AG04449 (cell line): ENCODE measurements at regions not wholly inside any gene's neighbourhood (a gene's known extent, or its start where the extent isn't known, plus 50 kb on each side); places are given as distances from the start of the nearest gene placed in this dataset.

ENCODE experiments used
- CTCF ChIA-PET: fragments of 350-600 bp; formaldehyde crosslinking; extraction: SDS; loops from one replicate; lab custom pipeline; 2021; ENCODE audit warnings: antibody characterized with exemption; lab: Yijun Ruan, JAX
- POLR2A ChIA-PET: fragments of 400-600, 350-600 bp; formaldehyde crosslinking; extraction: SDS; loops from one replicate; lab custom pipeline; 2020; ENCODE audit warnings: antibody characterized with exemption, inconsistent platforms; lab: Yijun Ruan, JAX
- DNase-seq: peaks from one replicate; pipeline ENCODE4 v3.0.0-alpha.2; 2010; ENCODE audit warnings: low read depth, low spot score
- H3K4me3 ChIP-seq: 2 replicates; pipeline ENCODE4 v1.5.1; 2011; ENCODE audit warnings: low read depth, mild to moderate bottlenecking, control low read depth, low read length
- TF ChIP-seq, protein P1 (sequence below): IDR thresholded peaks from one replicate; pipeline ENCODE4 v1.5.1; 2011; ENCODE audit warnings: mild to moderate bottlenecking, moderate library complexity, low read length, control low read depth, inconsistent platforms; ENCODE audit not compliant: insufficient read depth; ENCODE audit errors: missing control alignments

DNA sequence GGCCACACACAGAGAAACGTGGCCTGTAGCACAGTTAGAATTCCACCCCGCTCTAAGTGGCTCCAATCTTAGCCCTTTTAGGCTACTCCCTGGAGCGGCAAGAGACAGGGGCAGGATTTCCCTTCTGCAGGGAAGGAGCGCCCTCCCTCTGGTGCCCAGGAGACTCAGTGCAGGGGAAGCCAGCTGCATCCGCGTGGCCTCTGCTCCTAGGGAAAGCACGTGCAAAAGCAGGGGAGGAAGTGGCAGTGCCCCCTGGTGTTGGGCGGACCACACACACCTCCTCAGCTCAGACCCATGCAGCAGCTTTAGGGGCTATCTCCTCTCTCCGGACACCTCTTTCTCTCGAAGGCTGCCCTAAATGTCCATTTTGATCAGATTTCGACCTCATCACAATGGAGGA is 50.0 kb downstream of the SPRING1 start:
- ChIA-PET CTCF (interaction anchor here (0.6 to 1.7 kb wide), 5 partner anchors 8 to 672 kb away, joined by 3 to 8 read pairs (median 3); no protein-coding TSS in a partner anchor), POLR2A (no interaction called here)
- H3K4me3 ChIP-seq: no peak overlapping the region
- DNase-seq: no peak
- TF ChIP-seq, protein P1, sequence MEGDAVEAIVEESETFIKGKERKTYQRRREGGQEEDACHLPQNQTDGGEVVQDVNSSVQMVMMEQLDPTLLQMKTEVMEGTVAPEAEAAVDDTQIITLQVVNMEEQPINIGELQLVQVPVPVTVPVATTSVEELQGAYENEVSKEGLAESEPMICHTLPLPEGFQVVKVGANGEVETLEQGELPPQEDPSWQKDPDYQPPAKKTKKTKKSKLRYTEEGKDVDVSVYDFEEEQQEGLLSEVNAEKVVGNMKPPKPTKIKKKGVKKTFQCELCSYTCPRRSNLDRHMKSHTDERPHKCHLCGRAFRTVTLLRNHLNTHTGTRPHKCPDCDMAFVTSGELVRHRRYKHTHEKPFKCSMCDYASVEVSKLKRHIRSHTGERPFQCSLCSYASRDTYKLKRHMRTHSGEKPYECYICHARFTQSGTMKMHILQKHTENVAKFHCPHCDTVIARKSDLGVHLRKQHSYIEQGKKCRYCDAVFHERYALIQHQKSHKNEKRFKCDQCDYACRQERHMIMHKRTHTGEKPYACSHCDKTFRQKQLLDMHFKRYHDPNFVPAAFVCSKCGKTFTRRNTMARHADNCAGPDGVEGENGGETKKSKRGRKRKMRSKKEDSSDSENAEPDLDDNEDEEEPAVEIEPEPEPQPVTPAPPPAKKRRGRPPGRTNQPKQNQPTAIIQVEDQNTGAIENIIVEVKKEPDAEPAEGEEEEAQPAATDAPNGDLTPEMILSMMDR: peak; percentile 61

DNA sequence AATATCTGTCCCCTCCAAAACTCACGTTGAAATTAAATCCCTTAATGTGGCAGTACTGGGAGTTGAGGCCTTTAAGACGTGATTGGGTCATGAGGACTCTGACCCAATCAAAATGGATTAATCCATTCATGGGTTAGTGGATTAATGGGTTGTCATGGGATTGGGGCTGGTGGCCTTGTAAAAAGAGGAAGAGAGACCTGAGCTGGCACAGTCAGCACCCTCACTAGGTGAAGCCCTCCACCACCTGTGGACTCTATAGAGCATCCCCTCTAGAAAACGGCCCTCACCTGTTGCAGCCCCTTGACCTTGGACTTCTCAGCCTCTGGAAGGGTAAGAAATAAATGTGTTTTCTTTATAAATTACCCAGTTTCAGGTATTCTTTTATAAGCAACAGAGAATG is 53.0 kb downstream of the SPRING1 start:
- H3K4me3 ChIP-seq: no peak overlapping the region
- no peak for DNase-seq
- ChIA-PET POLR2A (no interaction called here), CTCF (no interaction called here)
- TF ChIP-seq, protein P1: no peak

DNA sequence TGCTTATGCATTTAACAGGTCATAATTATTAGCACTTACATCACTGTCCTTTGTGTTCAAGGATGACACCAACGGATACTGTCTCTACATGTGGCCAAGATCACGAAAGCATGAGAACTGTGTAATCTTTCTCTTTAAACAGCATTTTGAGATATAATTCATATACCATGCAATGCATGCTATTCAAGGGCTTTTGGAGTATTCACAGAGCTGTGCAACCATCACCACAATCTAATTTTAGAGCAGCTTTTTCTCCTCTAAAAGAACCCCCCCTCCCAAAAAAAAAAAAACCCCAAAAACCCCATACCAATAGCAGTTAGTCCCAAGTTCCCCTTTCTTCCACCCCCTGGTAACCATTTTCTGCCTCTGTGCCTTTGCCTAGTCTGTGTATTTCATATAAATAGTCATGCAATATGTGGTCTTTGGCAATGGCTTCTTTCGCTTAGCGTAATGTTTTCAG is 60.6 kb downstream of the SPRING1 start:
- ChIA-PET CTCF (no interaction called here), POLR2A (no interaction called here)
- H3K4me3 ChIP-seq: no peak overlapping the region
- TF ChIP-seq, protein P1: no peak
- no peak for DNase-seq

DNA sequence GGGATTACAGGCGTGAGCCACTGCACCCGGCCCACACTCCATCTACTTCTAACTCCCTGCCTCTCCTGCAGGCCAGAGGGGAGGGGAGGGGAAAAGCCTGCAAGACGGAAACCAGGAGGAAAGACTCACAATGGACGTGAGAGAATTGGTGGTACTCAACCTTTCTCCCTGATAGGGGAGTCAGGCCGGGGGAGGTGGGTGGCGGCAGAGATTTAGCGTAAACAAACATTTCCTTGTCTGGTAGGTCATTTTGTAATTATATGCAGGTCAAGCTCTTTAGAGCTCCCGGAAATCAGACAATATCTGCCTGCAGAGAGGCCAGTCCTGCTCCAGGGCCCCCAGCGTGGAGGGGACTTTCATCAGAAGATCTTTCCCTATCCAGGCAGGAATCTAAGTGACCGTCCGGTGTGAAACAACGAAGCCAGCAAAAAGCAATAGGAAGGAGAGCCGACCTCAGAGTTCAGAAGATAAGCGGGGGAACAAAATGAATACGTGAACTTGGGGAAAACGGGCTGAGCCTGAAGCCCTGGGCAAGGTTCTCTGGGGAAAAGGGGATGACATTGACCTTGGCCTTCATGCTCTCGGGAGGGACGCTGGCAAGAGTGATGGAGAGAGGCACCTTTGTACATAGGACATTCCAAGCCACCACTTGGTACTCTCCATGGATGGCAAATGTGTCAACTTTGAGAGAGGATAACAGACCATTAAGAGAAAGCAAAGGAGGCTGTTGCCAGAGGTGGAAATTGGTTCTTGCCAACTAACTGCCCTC is 62.3 kb downstream of the SPRING1 start:
- POLR2A ChIA-PET: no interaction called here
- CTCF ChIA-PET: interaction anchor here (1.0 kb wide), 1 partner anchor 11 kb away, joined by 4 read pairs; no protein-coding TSS in a partner anchor
- TF ChIP-seq, protein P1: no peak
- DNase-seq: no peak
- no peak overlapping the region for H3K4me3 ChIP-seq

DNA sequence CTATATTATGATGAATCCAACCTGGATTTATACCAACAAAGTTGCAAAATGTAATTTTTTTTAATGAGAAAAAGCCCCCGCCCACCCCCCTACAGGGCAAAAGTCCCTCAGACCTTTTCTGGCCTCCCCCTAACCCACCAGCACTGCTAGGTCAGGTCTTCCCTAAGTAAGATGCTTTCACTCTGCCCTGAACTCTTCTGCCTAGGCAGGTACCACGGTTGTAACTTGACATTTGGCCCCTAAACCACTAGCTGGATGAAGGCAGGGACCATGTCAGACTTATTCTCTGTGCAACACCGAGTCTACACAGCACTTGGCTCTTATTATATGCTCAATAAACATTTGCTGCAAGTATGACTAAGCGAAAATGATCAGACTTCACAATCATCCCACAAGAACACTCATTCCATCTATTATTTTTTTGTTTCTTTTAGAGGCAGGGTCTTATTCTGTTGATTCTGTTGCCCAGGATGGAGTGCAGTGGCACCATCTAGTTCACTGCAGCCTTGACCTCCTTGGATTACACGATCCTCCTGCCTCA is 63.2 kb downstream of the SPRING1 start:
- DNase-seq: no peak
- ChIA-PET CTCF (interaction anchor here (1.0 to 1.5 kb wide), 2 partner anchors 10 to 29 kb away, joined by 4 to 5 read pairs; no protein-coding TSS in a partner anchor), POLR2A (no interaction called here)
- no peak overlapping the region for H3K4me3 ChIP-seq
- TF ChIP-seq, protein P1: no peak

DNA sequence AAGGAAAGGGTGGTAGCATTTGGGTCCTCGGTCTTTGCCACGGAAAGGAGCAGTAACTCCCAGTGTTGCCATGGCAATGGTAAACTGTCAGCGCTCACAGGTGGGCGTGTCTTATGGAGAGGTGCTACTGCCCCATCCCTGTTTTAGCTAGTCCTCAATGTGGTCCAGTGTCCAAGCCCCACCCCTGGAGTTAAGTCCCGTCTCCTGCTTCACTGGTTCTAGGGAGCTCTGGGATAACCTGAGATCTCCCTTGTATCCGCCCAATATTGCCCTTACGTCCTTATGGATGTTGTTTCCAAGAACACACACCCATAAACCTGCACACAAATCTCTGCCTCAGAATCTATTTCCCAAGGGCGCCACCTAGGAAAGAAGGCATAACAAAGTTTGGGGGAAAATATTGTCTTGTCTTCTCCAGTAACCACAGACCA is 64.2 kb downstream of the SPRING1 start:
- TF ChIP-seq, protein P1: no peak
- ChIA-PET POLR2A (no interaction called here), CTCF (interaction anchor here (0.6 to 1.5 kb wide), 5 partner anchors 15 to 676 kb away, joined by 3 to 5 read pairs (median 3); no protein-coding TSS in a partner anchor)
- H3K4me3 ChIP-seq: no peak overlapping the region
- DNase-seq: no peak
